ENCODE measurements at regions not wholly inside any gene's neighbourhood (a gene's known extent, or its start where the extent isn't known, plus 50 kb on each side); places are given as distances from the start of the nearest gene placed in this dataset.

- no peaks in the 10 kb centered on the region for H3K4me1 ChIP-seq
- TF ChIP-seq POLR2A (IDR thresholded peaks at IDR 0.05) (no peak), CTCF (IDR thresholded peaks at IDR 0.05) (peak in 2 of 5 experiments; percentile 17 to 33), EP300 (IDR thresholded peaks at IDR 0.05) (no peak)
- WGBS, 2 donors = 6 to 10% methylated on average over 1 of the region's 1 CpG
- H3K27ac ChIP-seq = no peak overlapping the region
- no peaks in the 10 kb centered on the region for H3K27me3 ChIP-seq
- no peaks in the 10 kb centered on the region for H3K9me3 ChIP-seq
- no peaks in the 10 kb centered on the region for H3K36me3 ChIP-seq
- no peak for DNase-seq (ENCODE audit: low spot score in 2 of 2)
- no peak overlapping the region for H3K4me3 ChIP-seq
Measured at GRCh38 chr13:87274209-87274819, 396.9 kb upstream of the SLITRK5 start.

- H3K4me3 ChIP-seq = no peak overlapping the region
- TF ChIP-seq POLR2A (IDR thresholded peaks at IDR 0.05) (no peak), CTCF (IDR thresholded peaks at IDR 0.05) (no peak), EP300 (IDR thresholded peaks at IDR 0.05) (no peak)
- H3K36me3 ChIP-seq = no peaks in the 10 kb centered on the region
- no peak for DNase-seq (ENCODE audit: low spot score in 2 of 2)
- no peaks in the 10 kb centered on the region for H3K4me1 ChIP-seq
- no peaks in the 10 kb centered on the region for H3K9me3 ChIP-seq
- WGBS, 2 donors = 55% methylated on average over 4 of the region's 4 CpGs
- no peak overlapping the region for H3K27ac ChIP-seq
- H3K27me3 ChIP-seq = no peaks in the 10 kb centered on the region
Measured at GRCh38 chr13:87280139-87280538, 391.0 kb upstream of the SLITRK5 start.

GRCh38 chr13:87287721-87288120 is 383.4 kb upstream of the SLITRK5 start:
- H3K4me1 ChIP-seq = no peaks in the 10 kb centered on the region
- 80 to 83% methylated on average over 3 of the region's 3 CpGs for WGBS, 2 donors
- no peak for DNase-seq (ENCODE audit: low spot score in 2 of 2)
- no peak overlapping the region for H3K4me3 ChIP-seq
- H3K9me3 ChIP-seq = no peaks in the 10 kb centered on the region
- TF ChIP-seq CTCF (IDR thresholded peaks at IDR 0.05) = no peak
- no peak for TF ChIP-seq EP300 (IDR thresholded peaks at IDR 0.05)
- no peak for TF ChIP-seq POLR2A (IDR thresholded peaks at IDR 0.05)
- no peaks in the 10 kb centered on the region for H3K27me3 ChIP-seq
- H3K27ac ChIP-seq = no peak overlapping the region
- H3K36me3 ChIP-seq = no peaks in the 10 kb centered on the region

GRCh38 chr13:87295636-87296035 is 375.5 kb upstream of the SLITRK5 start:
- H3K4me1 ChIP-seq = no peaks in the 10 kb centered on the region

GRCh38 chr13:87302034-87302433 is 369.1 kb upstream of the SLITRK5 start:
- Histone ChIP-seq H3K27ac (no peak overlapping the region), H3K9me3 (no peaks in the 10 kb centered on the region), H3K4me1 (no peaks in the 10 kb centered on the region), H3K4me3 (no peak overlapping the region), H3K36me3 (no peaks in the 10 kb centered on the region), H3K27me3 (no peaks in the 10 kb centered on the region)
- DNase-seq (ENCODE audit: low spot score in 2 of 2) = no peak
- TF ChIP-seq CTCF (IDR thresholded peaks at IDR 0.05) = no peak
- no peak for TF ChIP-seq POLR2A (IDR thresholded peaks at IDR 0.05)
- no peak for TF ChIP-seq EP300 (IDR thresholded peaks at IDR 0.05)
- WGBS, 2 donors = 81 to 92% methylated on average over 3 of the region's 3 CpGs

More at GRCh38 chr13:87295636-87296035, 375.5 kb upstream of the SLITRK5 start:
- H3K36me3 ChIP-seq = no peaks in the 10 kb centered on the region
- H3K4me3 ChIP-seq = no peak overlapping the region
- TF ChIP-seq POLR2A (IDR thresholded peaks at IDR 0.05) (no peak), EP300 (IDR thresholded peaks at IDR 0.05) (no peak), CTCF (IDR thresholded peaks at IDR 0.05) (no peak)
- no peaks in the 10 kb centered on the region for H3K27me3 ChIP-seq
- no peak overlapping the region for H3K27ac ChIP-seq
- no peak for DNase-seq (ENCODE audit: low spot score in 2 of 2)
- H3K9me3 ChIP-seq = no peaks in the 10 kb centered on the region
